IPS DF 6.9 (cell line): ENCODE measurements at regions not wholly inside any gene's neighbourhood (a gene's known extent, or its start where the extent isn't known, plus 50 kb on each side); places are given as distances from the start of the nearest gene placed in this dataset.

Experiments used
- DNase-seq: peaks from one replicate; pipeline ENCODE4 v3.0.0-alpha.2; 2013; ENCODE audit warnings: low read depth, low spot score
- H3K27ac ChIP-seq: one replicate; pipeline ENCODE4 v1.5.1; 2013; ENCODE audit warnings: low read length, control low read depth
- H3K27me3 ChIP-seq: 2 replicates; pipeline ENCODE4 v1.6.1; 2013; ENCODE audit warnings: mild to moderate bottlenecking, low read length; ENCODE audit not compliant: control insufficient read depth, insufficient read depth
- H3K36me3 ChIP-seq: 2 replicates; pipeline ENCODE4 v1.6.1; 2013; ENCODE audit warnings: low read length; ENCODE audit not compliant: control insufficient read depth, insufficient read depth
- H3K4me1 ChIP-seq: 2 replicates; pipeline ENCODE4 v1.6.1; 2013; ENCODE audit warnings: low read length; ENCODE audit not compliant: control insufficient read depth, insufficient read depth
- H3K4me3 ChIP-seq: 2 replicates; pipeline ENCODE4 v1.5.1; 2013; ENCODE audit warnings: mild to moderate bottlenecking, low read length
- H3K9me3 ChIP-seq: 2 replicates; pipeline ENCODE4 v1.6.1; 2013; ENCODE audit warnings: low read length, inconsistent platforms; ENCODE audit not compliant: control insufficient read depth, insufficient read depth
- WGBS: extraction: QIAGEN DNeasy Blood & Tissue Kit; methylation state at CpG from one replicate; pipeline ENCODE4 v1.1.7; 2013; ENCODE audit warnings: mixed read lengths, missing lambda C conversion rate; ENCODE audit not compliant: insufficient read length, insufficient coverage; 5-methylcytosine and 5-hydroxymethylcytosine counted together

- no peak for DNase-seq
- no CpG with 5 or more reads among the region's 5 CpGs for WGBS
- Histone ChIP-seq H3K4me1 (no peaks in the 10 kb centered on the region), H3K36me3 (no peaks in the 10 kb centered on the region), H3K27ac (no peak overlapping the region), H3K4me3 (no peak overlapping the region), H3K27me3 (no peaks in the 10 kb centered on the region; the same call in 1 of the 2 replicates), H3K9me3 (peaks cover 2% of the 10 kb centered on the region)
Observed at GRCh38 chr4:189786447-189786846, 154.2 kb upstream of the FRG1 start.

DNA sequence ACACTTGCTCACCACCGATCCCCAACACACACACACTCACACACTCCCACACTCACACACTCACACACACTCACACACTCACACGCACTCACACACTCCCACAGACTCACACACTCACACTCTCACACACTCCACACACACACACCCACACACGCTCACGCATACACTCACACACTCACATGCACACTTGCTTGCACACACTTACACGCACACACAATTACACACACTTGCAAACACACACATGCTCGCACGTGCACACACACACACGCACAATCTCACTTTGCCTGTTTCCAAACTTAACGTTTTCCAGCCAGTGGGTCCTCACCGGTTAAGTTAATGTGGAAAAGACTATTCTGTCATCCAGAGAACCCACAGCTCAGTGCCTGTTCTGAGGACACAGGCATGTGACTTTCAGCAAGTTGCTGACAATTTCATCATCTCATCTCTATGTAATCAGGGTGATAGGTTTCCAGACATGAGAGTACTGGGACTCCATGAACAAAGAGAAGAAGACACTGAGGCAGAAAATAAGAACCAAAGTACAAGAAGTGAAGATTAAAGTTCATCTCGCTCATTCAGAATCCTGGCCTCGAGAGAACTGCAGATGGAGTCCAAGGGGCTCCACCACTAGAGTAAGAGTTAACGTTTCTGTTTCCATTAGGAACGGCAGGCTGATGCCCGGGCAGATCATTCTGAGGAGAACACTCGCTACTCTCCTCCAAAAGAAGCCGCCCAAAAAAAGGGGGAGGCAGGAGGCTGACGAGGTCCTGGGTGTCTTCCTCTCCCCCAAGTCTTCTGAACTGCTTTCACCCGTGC lies 153.2 kb upstream of the FRG1 start:
- Histone ChIP-seq H3K36me3 (no peaks in the 10 kb centered on the region), H3K27me3 (no peaks in the 10 kb centered on the region; the same call in 1 of the 2 replicates), H3K27ac (no peak overlapping the region), H3K9me3 (peaks cover 2% of the 10 kb centered on the region), H3K4me3 (no peak overlapping the region), H3K4me1 (no peaks in the 10 kb centered on the region)
- 99% methylated on average over 7 of the region's 19 CpGs for WGBS
- no peak for DNase-seq

- no peaks in the 10 kb centered on the region for H3K9me3 ChIP-seq
- no peaks in the 10 kb centered on the region for H3K27me3 ChIP-seq
Observed at GRCh38 chr4:189792924-189793618, 147.6 kb upstream of the FRG1 start.

DNA sequence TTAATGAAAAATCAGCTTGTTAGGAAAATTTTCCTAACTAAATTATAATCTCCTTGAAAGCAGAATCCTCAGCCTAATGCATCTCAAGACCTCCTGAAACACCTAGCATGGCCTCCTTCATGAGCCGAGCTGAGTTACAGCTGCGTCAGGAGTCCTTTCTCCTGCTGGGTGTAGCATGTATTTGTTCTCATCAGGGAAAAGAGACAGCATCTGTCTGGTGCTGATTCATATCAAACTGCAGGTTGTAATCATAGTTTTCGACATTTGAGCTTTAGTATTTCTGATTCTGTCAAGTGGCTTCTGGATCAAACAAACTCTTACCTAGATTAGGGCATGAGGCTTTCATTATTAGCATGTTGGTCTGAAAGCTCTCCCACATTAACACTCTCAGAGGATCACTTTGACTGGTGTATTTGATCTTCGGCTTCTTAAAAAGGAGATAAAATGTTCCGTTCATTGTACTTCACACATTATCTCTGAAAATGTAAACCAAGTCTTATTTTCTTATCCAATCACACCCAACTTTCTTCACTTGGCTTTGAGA lies 140.1 kb upstream of the FRG1 start:
- no peaks in the 10 kb centered on the region for H3K27me3 ChIP-seq
- no peaks in the 10 kb centered on the region for H3K4me1 ChIP-seq
- no peaks in the 10 kb centered on the region for H3K36me3 ChIP-seq
- no CpG with 5 or more reads among the region's 5 CpGs for WGBS
- no peak overlapping the region for H3K27ac ChIP-seq
- H3K9me3 ChIP-seq = peaks cover 1% of the 10 kb centered on the region; the same call in 1 of the 2 replicates
- H3K4me3 ChIP-seq = no peak overlapping the region
- no peak for DNase-seq

More at GRCh38 chr4:189792924-189793618, 147.6 kb upstream of the FRG1 start:
- Histone ChIP-seq H3K27ac (no peak overlapping the region), H3K4me3 (no peak overlapping the region), H3K36me3 (no peaks in the 10 kb centered on the region), H3K4me1 (no peaks in the 10 kb centered on the region)
- peak; percentile 60 for DNase-seq
- WGBS = no CpG with 5 or more reads among the region's 20 CpGs

DNA sequence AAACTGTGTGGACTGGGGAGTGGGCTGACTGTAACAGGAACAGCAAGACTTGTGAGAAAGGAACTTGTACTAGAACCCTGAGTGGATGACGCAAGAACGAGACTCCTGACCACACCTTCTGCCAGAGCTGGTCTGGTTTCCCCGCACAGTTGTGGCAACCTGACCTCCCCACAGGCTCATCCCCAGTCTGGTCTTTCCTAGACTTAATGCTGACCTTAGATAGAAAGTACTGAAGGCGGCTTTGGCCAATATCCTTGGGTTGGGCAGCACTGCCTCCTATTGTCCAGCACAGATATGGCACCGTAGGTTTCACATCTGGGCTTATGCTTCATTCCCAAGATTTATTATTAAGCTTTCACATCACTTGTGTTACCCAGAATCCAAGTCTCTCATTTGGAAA lies 137.8 kb upstream of the FRG1 start:
- Histone ChIP-seq H3K27me3 (no peaks in the 10 kb centered on the region), H3K4me1 (no peaks in the 10 kb centered on the region), H3K27ac (no peak overlapping the region), H3K36me3 (no peaks in the 10 kb centered on the region), H3K4me3 (no peak overlapping the region), H3K9me3 (peaks cover 1% of the 10 kb centered on the region; the same call in 1 of the 2 replicates)
- whole genome bisulfite sequencing = no CpG with 5 or more reads among the region's 5 CpGs
- DNase-seq = no peak

GRCh38 chr4:189804894-189805293 lies 135.8 kb upstream of the FRG1 start:
- DNase-seq = no peak
- H3K36me3 ChIP-seq = no peaks in the 10 kb centered on the region
- H3K4me1 ChIP-seq = no peaks in the 10 kb centered on the region
- H3K27ac ChIP-seq = no peak overlapping the region
- no CpG with 5 or more reads among the region's 5 CpGs for WGBS
- no peaks in the 10 kb centered on the region for H3K27me3 ChIP-seq
- no peak overlapping the region for H3K4me3 ChIP-seq
- H3K9me3 ChIP-seq = peaks cover 3% of the 10 kb centered on the region; the same call in 1 of the 2 replicates

DNA sequence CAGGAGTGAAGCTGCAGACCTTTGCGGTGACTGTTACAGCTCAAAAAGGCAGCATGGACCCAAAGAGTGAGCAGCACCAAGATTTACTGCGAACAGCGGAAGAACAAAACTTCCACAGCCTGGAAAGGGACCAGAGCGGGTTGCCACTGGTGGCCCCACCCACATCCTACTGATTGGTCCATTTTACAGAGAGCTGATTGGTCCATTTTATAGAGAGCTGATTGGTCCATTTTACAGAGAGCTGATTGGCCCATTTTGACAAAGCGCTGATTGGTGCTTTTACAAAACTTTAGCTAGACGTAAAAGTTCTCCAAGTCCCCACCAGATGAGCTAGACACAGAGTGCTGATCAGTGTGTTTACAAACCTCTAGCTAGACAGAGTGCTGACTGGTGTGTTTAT lies 134.2 kb upstream of the FRG1 start:
- Histone ChIP-seq H3K27me3 (no peaks in the 10 kb centered on the region), H3K4me3 (no peak overlapping the region), H3K4me1 (no peaks in the 10 kb centered on the region), H3K9me3 (peaks cover 3% of the 10 kb centered on the region; the same call in 1 of the 2 replicates), H3K36me3 (no peaks in the 10 kb centered on the region), H3K27ac (no peak overlapping the region)
- no CpG with 5 or more reads among the region's 6 CpGs for WGBS
- DNase-seq = no peak

- H3K36me3 ChIP-seq = no peaks in the 10 kb centered on the region
- H3K27ac ChIP-seq = no peak overlapping the region
- H3K4me3 ChIP-seq = no peak overlapping the region
- DNase-seq = no peak
- peaks cover 3% of the 10 kb centered on the region; the same call in 1 of the 2 replicates for H3K9me3 ChIP-seq
- H3K27me3 ChIP-seq = no peaks in the 10 kb centered on the region
- no CpG with 5 or more reads among the region's 35 CpGs for WGBS
- H3K4me1 ChIP-seq = no peaks in the 10 kb centered on the region
Observed at GRCh38 chr4:189807031-189807430, 133.6 kb upstream of the FRG1 start.

DNA sequence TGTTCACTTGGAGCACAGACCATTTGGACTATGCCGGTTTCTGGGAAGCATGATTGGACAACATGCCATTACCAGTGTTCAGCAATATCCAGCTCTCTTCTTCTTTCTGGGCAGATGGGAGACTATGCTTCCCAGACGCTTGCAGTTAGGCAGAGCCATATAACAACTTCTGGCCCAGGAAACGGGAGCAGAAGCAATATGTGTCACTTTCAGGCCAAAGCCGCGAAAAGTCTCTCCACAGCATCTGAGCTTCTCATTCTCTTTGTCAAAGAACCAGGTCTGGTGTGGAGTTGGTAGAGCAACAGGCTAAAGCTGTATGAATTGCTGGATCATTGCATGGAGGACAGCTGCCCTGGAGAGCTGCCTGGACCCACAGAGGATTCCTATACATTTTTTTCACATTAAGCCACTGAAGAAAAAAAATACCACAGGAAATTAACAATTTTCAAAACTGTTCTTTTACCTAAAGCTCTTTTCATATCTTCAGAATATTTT lies 131.4 kb upstream of the FRG1 start:
- H3K9me3 ChIP-seq = peaks cover 3% of the 10 kb centered on the region; the same call in 1 of the 2 replicates
- no peaks in the 10 kb centered on the region for H3K27me3 ChIP-seq
- H3K27ac ChIP-seq = no peak overlapping the region
- no peaks in the 10 kb centered on the region for H3K36me3 ChIP-seq
- no peak overlapping the region for H3K4me3 ChIP-seq
- H3K4me1 ChIP-seq = no peaks in the 10 kb centered on the region
- DNase-seq = no peak
- no CpG with 5 or more reads among the region's 5 CpGs for WGBS

- no peak overlapping the region for H3K27ac ChIP-seq
- WGBS = no CpG with 5 or more reads among the region's 9 CpGs
Observed at GRCh38 chr4:189809839-189810238, 130.8 kb upstream of the FRG1 start.

More at GRCh38 chr4:189809839-189810238, 130.8 kb upstream of the FRG1 start:
- Histone ChIP-seq H3K36me3 (no peaks in the 10 kb centered on the region), H3K4me1 (no peaks in the 10 kb centered on the region), H3K9me3 (peaks cover 3% of the 10 kb centered on the region; the same call in 1 of the 2 replicates), H3K27me3 (no peaks in the 10 kb centered on the region), H3K4me3 (no peak overlapping the region)
- DNase-seq = no peak
